Body of pancreas (tissue), 4 donors: ENCODE measurements at regions not wholly inside any gene's neighbourhood (a gene's known extent, or its start where the extent isn't known, plus 50 kb on each side); places are given as distances from the start of the nearest gene placed in this dataset.

Experiments
- CTCF ChIP-seq, 7 experiments: fragments of 450-650 bp in 4 of 7; fragments of 200-600 bp in 3 of 7; sonication (generic) in 3 of 7; IDR thresholded peaks; one replicate each; pipeline ENCODE4 v1.5.1; 2016 to 2019; ENCODE audit warnings: antibody characterized with exemption in 7 of 7
- POLR2A ChIP-seq, 3 donors: fragments of 450-650 bp; IDR thresholded peaks; one replicate each; pipeline ENCODE4 v1.6.1; 2016; ENCODE audit warnings: antibody characterized with exemption in 3 of 3, mild to moderate bottlenecking in 2 of 3

- TF ChIP-seq CTCF (IDR thresholded peaks at IDR 0.05) (no peak), POLR2A (IDR thresholded peaks at IDR 0.05) (no peak)
Measured at GRCh38 chr3:72494626-72495025, 353.6 kb downstream of the SHQ1 start.
